HepG2 (cell line): ENCODE measurements at regions not wholly inside any gene's neighbourhood (a gene's known extent, or its start where the extent isn't known, plus 50 kb on each side); places are given as distances from the start of the nearest gene placed in this dataset.

ENCODE experiments used
- EP300 ChIP-seq, 3 experiments: sonication (generic) in 1 of 3; formaldehyde crosslinking in 1 of 3; IDR thresholded peaks; 2 replicates each; pipeline versions ENCODE4 v1.5.1 to v1.6.1; 2011 to 2020; ENCODE audit warnings: low read depth in 2 of 3, low read length in 2 of 3, borderline replicate concordance in 1 of 3, improper control_type of control experiment in 1 of 3, mild to moderate bottlenecking in 1 of 3, missing genetic modification reagents in 1 of 3, moderate library complexity in 1 of 3
- GFI1 ChIP-seq: sonication (generic); formaldehyde crosslinking; IDR thresholded peaks from 2 replicates; pipeline ENCODE4 v1.5.0; 2020; ENCODE audit warnings: missing genetic modification reagents, mild to moderate bottlenecking, borderline replicate concordance
- HDAC2 ChIP-seq: sonication (generic); formaldehyde crosslinking; IDR thresholded peaks from 2 replicates; pipeline ENCODE4 v1.4.0; 2020; ENCODE audit warnings: missing genetic modification reagents
- HNF4G ChIP-seq, 2 experiments: sonication (generic) in 1 of 2; formaldehyde crosslinking in 1 of 2; IDR thresholded peaks; 2 replicates each; pipeline versions ENCODE4 v1.4.0 to v1.6.1; 2011 to 2020; ENCODE audit warnings: borderline replicate concordance in 2 of 2, low read depth in 2 of 2, mild to moderate bottlenecking in 2 of 2, low read length in 1 of 2, missing genetic modification reagents in 1 of 2, moderate library complexity in 1 of 2
- MAFK ChIP-seq, 2 experiments: IDR thresholded peaks in 1 of 2; conservative IDR thresholded peaks in 1 of 2; 2 replicates each; pipeline ENCODE4 v1.6.1; 2011; ENCODE audit warnings: improper control_type of control experiment in 2 of 2, low read length in 2 of 2
- NR2F2 ChIP-seq: IDR thresholded peaks from 2 replicates; pipeline ENCODE4 v1.6.1; 2012; ENCODE audit warnings: low read depth, inconsistent platforms, borderline replicate concordance
- SOX6 ChIP-seq, 2 experiments: fragments of 450-650 bp in 1 of 2; sonication (generic) in 1 of 2; formaldehyde crosslinking in 1 of 2; IDR thresholded peaks; 2 replicates each; pipeline versions ENCODE4 v1.4.0 to v1.6.1; 2017 to 2020; ENCODE audit warnings: antibody characterized with exemption in 1 of 2, mild to moderate bottlenecking in 1 of 2, missing genetic modification reagents in 1 of 2
- ZNF260 ChIP-seq: sonication (generic); formaldehyde crosslinking; IDR thresholded peaks from 2 replicates; pipeline ENCODE4 v1.4.0; 2020; ENCODE audit warnings: missing genetic modification reagents, low read depth, mild to moderate bottlenecking, borderline replicate concordance
- ZNF296 ChIP-seq: sonication (generic); formaldehyde crosslinking; conservative IDR thresholded peaks from 2 replicates; pipeline ENCODE4 v1.5.0; 2020; ENCODE audit warnings: mild to moderate bottlenecking, missing genetic modification reagents
- ZNF317 ChIP-seq: sonication (generic); formaldehyde crosslinking; IDR thresholded peaks from 2 replicates; pipeline ENCODE4 v1.5.0; 2020; ENCODE audit warnings: mild to moderate bottlenecking, missing genetic modification reagents
- ZNF367 ChIP-seq: sonication (generic); formaldehyde crosslinking; IDR thresholded peaks from 2 replicates; pipeline ENCODE4 v1.4.0; 2020; ENCODE audit warnings: missing genetic modification reagents, borderline replicate concordance
- ZNF468 ChIP-seq: sonication (generic); formaldehyde crosslinking; IDR thresholded peaks from 2 replicates; pipeline ENCODE4 v1.8.0; 2022; ENCODE audit warnings: mild to moderate bottlenecking, moderate library complexity, missing genetic modification reagents
- ZNF556 ChIP-seq: sonication (generic); formaldehyde crosslinking; IDR thresholded peaks from 2 replicates; pipeline ENCODE4 v1.4.0; 2020; ENCODE audit warnings: mild to moderate bottlenecking, missing genetic modification reagents, borderline replicate concordance
- ZNF558 ChIP-seq: sonication (generic); formaldehyde crosslinking; IDR thresholded peaks from 2 replicates; pipeline ENCODE4 v1.9.0; 2022; ENCODE audit warnings: mild to moderate bottlenecking, missing genetic modification reagents, borderline replicate concordance
- ZNF713 ChIP-seq: sonication (generic); formaldehyde crosslinking; IDR thresholded peaks from 2 replicates; pipeline ENCODE4 v1.4.0; 2020; ENCODE audit warnings: mild to moderate bottlenecking, missing genetic modification reagents
- ZSCAN22 ChIP-seq: sonication (generic); formaldehyde crosslinking; IDR thresholded peaks from 2 replicates; pipeline ENCODE4 v1.4.0; 2020; ENCODE audit warnings: mild to moderate bottlenecking, missing genetic modification reagents
- TF ChIP-seq, protein P1 (sequence below), 2 experiments: sonication (generic) in 1 of 2; formaldehyde crosslinking in 1 of 2; IDR thresholded peaks; 2 replicates each; pipeline versions ENCODE4 v1.4.0 to v1.6.1; 2018 to 2020; ENCODE audit warnings: missing genetic modification reagents in 2 of 2, borderline replicate concordance in 1 of 2, low read depth in 1 of 2, mild to moderate bottlenecking in 1 of 2, missing biosample characterization in 1 of 2
- TF ChIP-seq, protein P2 (sequence below): sonication (generic); formaldehyde crosslinking; IDR thresholded peaks from 2 replicates; pipeline ENCODE4 v1.5.0; 2020; ENCODE audit warnings: mild to moderate bottlenecking, missing genetic modification reagents
- TF ChIP-seq, protein P3 (sequence below): sonication (generic); formaldehyde crosslinking; IDR thresholded peaks from 2 replicates; pipeline ENCODE4 v1.5.0; 2020; ENCODE audit warnings: missing genetic modification reagents
- TF ChIP-seq, protein P4 (sequence below): sonication (generic); formaldehyde crosslinking; IDR thresholded peaks from 2 replicates; pipeline ENCODE4 v1.9.0; 2021; ENCODE audit warnings: missing genetic modification reagents, borderline replicate concordance

DNA sequence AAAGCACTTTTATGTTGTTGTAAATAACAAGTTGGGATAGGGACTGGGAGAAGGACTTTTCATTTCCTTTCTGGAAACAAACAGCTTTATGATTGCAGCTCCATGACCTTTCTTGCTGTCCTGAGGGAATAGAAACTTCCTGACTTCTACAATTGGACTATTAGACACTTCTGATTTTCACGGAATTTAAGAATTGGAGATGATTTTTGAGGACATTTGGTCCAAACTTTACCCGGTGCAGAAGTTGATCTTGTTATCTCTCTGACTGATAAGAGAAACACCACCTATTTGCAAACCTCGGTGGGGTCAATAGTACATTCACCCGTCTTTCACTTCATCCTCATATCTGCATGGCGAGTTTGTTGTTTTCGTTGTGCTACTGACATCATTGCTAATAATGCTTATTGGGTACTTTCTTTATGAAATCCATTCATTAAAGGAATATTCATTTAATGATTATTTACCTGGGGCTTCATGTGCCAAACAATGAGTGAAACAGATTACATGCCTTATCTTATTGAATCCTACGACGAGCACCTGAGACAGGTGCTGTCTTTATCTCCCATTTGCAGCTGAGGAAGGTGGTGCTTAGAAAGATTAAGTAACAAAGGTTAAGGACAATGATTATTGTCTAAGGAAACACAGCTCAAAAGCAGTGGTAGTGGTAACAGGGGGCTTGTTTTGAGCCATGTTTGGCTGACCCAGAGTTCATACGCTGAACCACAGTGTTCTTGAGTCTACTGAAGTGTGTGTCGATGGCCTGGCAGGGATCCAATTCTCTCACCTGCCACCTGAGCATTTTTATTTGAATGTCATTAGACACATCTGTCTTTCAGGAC lies 176.9 kb upstream of the FAM20A start (continued):
- TF ChIP-seq, protein P1, sequence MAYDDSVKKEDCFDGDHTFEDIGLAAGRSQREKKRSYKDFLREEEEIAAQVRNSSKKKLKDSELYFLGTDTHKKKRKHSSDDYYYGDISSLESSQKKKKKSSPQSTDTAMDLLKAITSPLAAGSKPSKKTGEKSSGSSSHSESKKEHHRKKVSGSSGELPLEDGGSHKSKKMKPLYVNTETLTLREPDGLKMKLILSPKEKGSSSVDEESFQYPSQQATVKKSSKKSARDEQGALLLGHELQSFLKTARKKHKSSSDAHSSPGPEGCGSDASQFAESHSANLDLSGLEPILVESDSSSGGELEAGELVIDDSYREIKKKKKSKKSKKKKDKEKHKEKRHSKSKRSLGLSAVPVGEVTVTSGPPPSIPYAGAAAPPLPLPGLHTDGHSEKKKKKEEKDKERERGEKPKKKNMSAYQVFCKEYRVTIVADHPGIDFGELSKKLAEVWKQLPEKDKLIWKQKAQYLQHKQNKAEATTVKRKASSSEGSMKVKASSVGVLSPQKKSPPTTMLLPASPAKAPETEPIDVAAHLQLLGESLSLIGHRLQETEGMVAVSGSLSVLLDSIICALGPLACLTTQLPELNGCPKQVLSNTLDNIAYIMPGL (CRISPR knock-in tag; IDR thresholded peaks at IDR 0.05; ENCODE audit: borderline replicate concordance in 1 of 2, low read depth in 1 of 2), result peak; percentile 8 to 54; a peak in 1 of 4 replicates
- TF ChIP-seq ZNF317 (CRISPR knock-in tag), result peak; percentile 58; the same call in 1 of the 2 replicates
- TF ChIP-seq ZNF556, result 0 out of 2 replicates have a peak, but pooled peaks have one; percentile 50
- TF ChIP-seq, protein P2, sequence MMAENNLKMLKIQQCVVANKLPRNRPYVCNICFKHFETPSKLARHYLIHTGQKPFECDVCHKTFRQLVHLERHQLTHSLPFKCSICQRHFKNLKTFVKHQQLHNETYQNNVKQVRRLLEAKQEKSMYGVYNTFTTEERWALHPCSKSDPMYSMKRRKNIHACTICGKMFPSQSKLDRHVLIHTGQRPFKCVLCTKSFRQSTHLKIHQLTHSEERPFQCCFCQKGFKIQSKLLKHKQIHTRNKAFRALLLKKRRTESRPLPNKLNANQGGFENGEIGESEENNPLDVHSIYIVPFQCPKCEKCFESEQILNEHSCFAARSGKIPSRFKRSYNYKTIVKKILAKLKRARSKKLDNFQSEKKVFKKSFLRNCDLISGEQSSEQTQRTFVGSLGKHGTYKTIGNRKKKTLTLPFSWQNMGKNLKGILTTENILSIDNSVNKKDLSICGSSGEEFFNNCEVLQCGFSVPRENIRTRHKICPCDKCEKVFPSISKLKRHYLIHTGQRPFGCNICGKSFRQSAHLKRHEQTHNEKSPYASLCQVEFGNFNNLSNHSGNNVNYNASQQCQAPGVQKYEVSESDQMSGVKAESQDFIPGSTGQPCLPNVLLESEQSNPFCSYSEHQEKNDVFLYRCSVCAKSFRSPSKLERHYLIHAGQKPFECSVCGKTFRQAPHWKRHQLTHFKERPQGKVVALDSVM, result 0 out of 2 replicates have a peak, but pooled peaks have one; percentile 8
- TF ChIP-seq HNF4G (IDR thresholded peaks at IDR 0.05; ENCODE audit: borderline replicate concordance, low read depth, low read length), result peak; percentile 83
- no peak for TF ChIP-seq HNF4G (CRISPR knock-in tag; IDR thresholded peaks at IDR 0.05; ENCODE audit: borderline replicate concordance, low read depth)
- TF ChIP-seq, protein P3, sequence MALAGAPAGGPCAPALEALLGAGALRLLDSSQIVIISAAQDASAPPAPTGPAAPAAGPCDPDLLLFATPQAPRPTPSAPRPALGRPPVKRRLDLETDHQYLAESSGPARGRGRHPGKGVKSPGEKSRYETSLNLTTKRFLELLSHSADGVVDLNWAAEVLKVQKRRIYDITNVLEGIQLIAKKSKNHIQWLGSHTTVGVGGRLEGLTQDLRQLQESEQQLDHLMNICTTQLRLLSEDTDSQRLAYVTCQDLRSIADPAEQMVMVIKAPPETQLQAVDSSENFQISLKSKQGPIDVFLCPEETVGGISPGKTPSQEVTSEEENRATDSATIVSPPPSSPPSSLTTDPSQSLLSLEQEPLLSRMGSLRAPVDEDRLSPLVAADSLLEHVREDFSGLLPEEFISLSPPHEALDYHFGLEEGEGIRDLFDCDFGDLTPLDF, result no peak
- TF ChIP-seq ZSCAN22 (CRISPR knock-in tag), result 0 out of 2 replicates have a peak, but pooled peaks have one; percentile 27
- peak; percentile 17 for TF ChIP-seq NR2F2
- TF ChIP-seq ZNF296, result no peak
- no peak for TF ChIP-seq ZNF713
- TF ChIP-seq, protein P4, sequence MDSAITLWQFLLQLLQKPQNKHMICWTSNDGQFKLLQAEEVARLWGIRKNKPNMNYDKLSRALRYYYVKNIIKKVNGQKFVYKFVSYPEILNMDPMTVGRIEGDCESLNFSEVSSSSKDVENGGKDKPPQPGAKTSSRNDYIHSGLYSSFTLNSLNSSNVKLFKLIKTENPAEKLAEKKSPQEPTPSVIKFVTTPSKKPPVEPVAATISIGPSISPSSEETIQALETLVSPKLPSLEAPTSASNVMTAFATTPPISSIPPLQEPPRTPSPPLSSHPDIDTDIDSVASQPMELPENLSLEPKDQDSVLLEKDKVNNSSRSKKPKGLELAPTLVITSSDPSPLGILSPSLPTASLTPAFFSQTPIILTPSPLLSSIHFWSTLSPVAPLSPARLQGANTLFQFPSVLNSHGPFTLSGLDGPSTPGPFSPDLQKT, result no peak
- TF ChIP-seq SOX6 (IDR thresholded peaks at IDR 0.05), result no peak
- TF ChIP-seq SOX6 (CRISPR knock-in tag; IDR thresholded peaks at IDR 0.05), result peak; percentile 93
- TF ChIP-seq ZNF260 (CRISPR knock-in tag), result no peak
- TF ChIP-seq HDAC2, result peak; percentile 59
- TF ChIP-seq EP300 (IDR thresholded peaks at IDR 0.05; ENCODE audit: low read depth in 2 of 2, low read length in 2 of 2), result peak in 1 of 2 experiments; percentile 88; a peak in 2 of 4 replicates
- TF ChIP-seq EP300 (CRISPR knock-in tag; IDR thresholded peaks at IDR 0.05; ENCODE audit: borderline replicate concordance), result peak; percentile 16; the same call in 1 of the 2 replicates
- TF ChIP-seq MAFK (conservative IDR thresholded peaks at IDR 0.05 in 1 of 2, IDR thresholded peaks at IDR 0.05 in 1 of 2; ENCODE audit: low read length in 2 of 2), result peak in 1 of 2 experiments; percentile 66; a peak in 2 of 4 replicates
- no peak for TF ChIP-seq ZNF558 (CRISPR knock-in tag)
- no peak for TF ChIP-seq ZNF468 (CRISPR knock-in tag)
- TF ChIP-seq ZNF367 (CRISPR knock-in tag), result no peak
- TF ChIP-seq GFI1 (CRISPR knock-in tag), result peak; percentile 65; the same call in 1 of the 2 replicates
